ENCODE measurements at regions not wholly inside any gene's neighbourhood (a gene's known extent, or its start where the extent isn't known, plus 50 kb on each side); places are given as distances from the start of the nearest gene placed in this dataset.

GRCh38 chr13:30038884-30039283 lies 188.5 kb upstream of the UBL3 start:
- TF ChIP-seq CTCF (IDR thresholded peaks at IDR 0.05; ENCODE audit: extremely low read depth in 1 of 2, insufficient read depth in 1 of 2, low read depth in 1 of 2, low read length in 2 of 2) (no peak), POLR2AphosphoS5 (IDR thresholded peaks at IDR 0.05; ENCODE audit: insufficient read depth, low read depth, low read length) (no peak), FOS (IDR thresholded peaks at IDR 0.05; ENCODE audit: borderline replicate concordance, insufficient read depth, low read length) (no peak), MAX (IDR thresholded peaks at IDR 0.05; ENCODE audit: insufficient read depth, insufficient read length) (no peak), EZH2 (IDR thresholded peaks at IDR 0.05; ENCODE audit: borderline replicate concordance, low read depth, low read length, severe bottlenecking) (no peak), POLR2A (IDR thresholded peaks at IDR 0.05; ENCODE audit: low read depth, low read length) (no peak)
